ENCODE measurements at regions not wholly inside any gene's neighbourhood (a gene's known extent, or its start where the extent isn't known, plus 50 kb on each side); places are given as distances from the start of the nearest gene placed in this dataset.

GRCh38 chr4:22014222-22014741, 65.7 kb upstream of the KCNIP4 start:
- no peak for DNase-seq

GRCh38 chr4:22003878-22004277, 55.3 kb upstream of the KCNIP4 start:
- DNase-seq = no peak

All from SHP77 treated with DMSO at 0.1 percent for 48 hours (cell line).